ENCODE measurements at regions not wholly inside any gene's neighbourhood (a gene's known extent, or its start where the extent isn't known, plus 50 kb on each side); places are given as distances from the start of the nearest gene placed in this dataset.

- TF ChIP-seq CTCF (IDR thresholded peaks at IDR 0.05 in 2 of 3, conservative IDR thresholded peaks at IDR 0.05 in 1 of 3; ENCODE audit: insufficient read depth in 2 of 3, low read depth in 1 of 3, low read length in 3 of 3) (no peak), FOXJ3 (CRISPR knock-in tag; IDR thresholded peaks at IDR 0.05) (no peak), POLR2AphosphoS5 (IDR thresholded peaks at IDR 0.05; ENCODE audit: control insufficient read depth, insufficient read depth, low read depth, low read length) (no peak), FOXP1 (CRISPR knock-in tag; IDR thresholded peaks at IDR 0.05) (no peak), ATF2 (CRISPR knock-in tag; IDR thresholded peaks at IDR 0.05) (no peak), NFE2 (IDR thresholded peaks at IDR 0.05; ENCODE audit: low read depth) (no peak), SIRT6 (IDR thresholded peaks at IDR 0.05; ENCODE audit: low read depth, low read length) (no peak)
These were observed 77.4 kb upstream of the ANKRD34C start for GRCh38 chr15:79204886-79205675.
